ENCODE measurements at regions not wholly inside any gene's neighbourhood (a gene's known extent, or its start where the extent isn't known, plus 50 kb on each side); places are given as distances from the start of the nearest gene placed in this dataset.

DNA sequence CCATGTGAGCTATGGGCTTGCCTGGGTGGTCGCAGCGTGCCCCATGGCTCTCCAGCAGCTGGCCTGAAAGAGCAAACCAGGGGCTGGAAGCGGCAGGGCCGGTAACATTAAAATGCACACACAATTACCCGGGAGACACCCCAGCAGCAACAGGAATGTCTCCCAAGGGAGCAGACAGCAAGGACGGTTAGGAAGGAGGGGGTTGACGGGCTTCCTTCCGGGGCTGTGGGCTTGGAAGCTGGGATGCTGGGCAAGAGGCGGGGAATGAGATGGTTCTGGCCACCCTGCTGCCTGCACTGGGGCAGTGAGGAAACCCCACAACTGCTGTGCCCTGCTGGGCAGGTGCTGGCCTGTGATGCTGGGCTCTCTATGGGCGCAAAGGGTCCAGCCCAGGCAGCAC lies 71.8 kb upstream of the ADAMTS2 start:
- Histone ChIP-seq H3K4me1 (no peaks in the 10 kb centered on the region), H3K4me3 (no peak overlapping the region), H3K27me3 (no peaks in the 10 kb centered on the region), H3K9me3 (no peaks in the 10 kb centered on the region), H3K36me3 (no peaks in the 10 kb centered on the region), H3K27ac (no peak overlapping the region)
- TF ChIP-seq CTCF (IDR thresholded peaks at IDR 0.05): no peak
- intact Hi-C loops (cut with DNase I): no loop called here
- DNase-seq (ENCODE audit: low spot score in 2 of 2): peak in 1 of 2 donors; percentile 43

DNA sequence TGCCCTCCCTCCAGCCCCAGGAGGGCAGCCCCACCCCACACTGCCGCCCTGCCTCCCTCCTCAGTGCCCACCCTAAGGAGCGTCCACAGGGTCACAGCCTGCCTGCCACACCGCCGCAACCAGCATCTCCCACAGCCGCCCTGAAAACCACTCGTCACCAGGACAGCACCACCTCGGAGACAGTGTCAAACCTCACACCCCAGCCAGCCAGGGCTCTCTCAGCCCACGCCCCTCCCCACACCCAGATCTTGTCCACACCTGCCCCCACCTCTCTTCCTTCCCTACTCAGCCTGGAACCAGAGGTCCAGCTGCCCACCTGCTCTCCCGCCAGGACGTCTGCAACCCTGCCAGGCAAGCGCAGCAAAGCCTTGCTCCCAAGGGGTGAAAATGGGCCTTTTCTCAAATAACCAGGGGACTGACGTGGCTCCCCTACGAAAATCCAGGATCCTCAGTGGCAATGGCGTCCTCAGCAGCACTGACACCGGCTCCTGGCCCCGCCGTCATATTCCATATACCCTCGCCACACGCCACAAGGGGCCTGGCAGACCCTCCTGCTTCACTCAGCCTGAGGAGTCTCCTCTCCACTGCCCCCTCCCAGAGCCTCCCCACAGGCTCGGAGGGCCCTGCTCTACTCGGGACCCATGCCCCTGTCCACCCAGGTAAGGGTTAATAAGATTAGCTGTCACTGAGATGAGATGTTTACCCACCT lies 71.0 kb upstream of the ADAMTS2 start:
- Histone ChIP-seq H3K9me3 (no peaks in the 10 kb centered on the region), H3K27me3 (no peaks in the 10 kb centered on the region), H3K4me3 (no peak overlapping the region), H3K27ac (no peak overlapping the region), H3K36me3 (no peaks in the 10 kb centered on the region), H3K4me1 (no peaks in the 10 kb centered on the region)
- TF ChIP-seq CTCF (IDR thresholded peaks at IDR 0.05): no peak
- no peak for DNase-seq (ENCODE audit: low spot score in 2 of 2)
- intact Hi-C loops (cut with DNase I): no loop called here

- no peaks in the 10 kb centered on the region for H3K4me1 ChIP-seq
- H3K27me3 ChIP-seq: no peaks in the 10 kb centered on the region
- no peaks in the 10 kb centered on the region for H3K36me3 ChIP-seq
- H3K9me3 ChIP-seq: no peaks in the 10 kb centered on the region
- intact Hi-C loops (cut with DNase I): no loop called here
- no peak overlapping the region for H3K27ac ChIP-seq
- TF ChIP-seq CTCF (IDR thresholded peaks at IDR 0.05): no peak
- DNase-seq (ENCODE audit: low spot score in 2 of 2): no peak
- no peak overlapping the region for H3K4me3 ChIP-seq
Observed at GRCh38 chr5:179415291-179416060, 70.2 kb upstream of the ADAMTS2 start.

GRCh38 chr5:179414459-179415261 lies 69.4 kb upstream of the ADAMTS2 start:
- DNase-seq (ENCODE audit: low spot score in 2 of 2): no peak
- intact Hi-C loops (cut with DNase I): no loop called here
- Histone ChIP-seq H3K4me3 (no peak overlapping the region), H3K9me3 (no peaks in the 10 kb centered on the region), H3K27ac (no peak overlapping the region), H3K4me1 (no peaks in the 10 kb centered on the region), H3K27me3 (no peaks in the 10 kb centered on the region), H3K36me3 (no peaks in the 10 kb centered on the region)
- TF ChIP-seq CTCF (IDR thresholded peaks at IDR 0.05): no peak

- Histone ChIP-seq H3K9me3 (no peaks in the 10 kb centered on the region), H3K27ac (no peak overlapping the region), H3K4me1 (no peaks in the 10 kb centered on the region), H3K4me3 (no peak overlapping the region), H3K27me3 (no peaks in the 10 kb centered on the region), H3K36me3 (no peaks in the 10 kb centered on the region)
- TF ChIP-seq CTCF (IDR thresholded peaks at IDR 0.05): no peak
- no peak for DNase-seq (ENCODE audit: low spot score in 2 of 2)
- intact Hi-C loops (cut with DNase I): no loop called here
Observed at GRCh38 chr5:179413711-179414458, 68.6 kb upstream of the ADAMTS2 start.
